A549 (cell line): ENCODE measurements at regions not wholly inside any gene's neighbourhood (a gene's known extent, or its start where the extent isn't known, plus 50 kb on each side); places are given as distances from the start of the nearest gene placed in this dataset.

ENCODE experiments used
- ATAC-seq, 2 experiments: fragments of 200-7000 bp in 1 of 2; fragments of >200 bp in 1 of 2; cut with Nextera tagmentation in 1 of 2; cut with Tn5 transposase in 1 of 2; 3 replicates each; pipeline versions ENCODE4 v1.8.0 to v1.9.1; 2018 to 2020; ENCODE audit warnings: mild to moderate bottlenecking in 1 of 2, moderate library complexity in 1 of 2
- CTCF ChIA-PET: fragments of 300-600 bp; sonication (Branson Sonifier 250); formaldehyde crosslinking; extraction: SDS; loops from one replicate; lab custom pipeline; 2021; ENCODE audit warnings: antibody characterized with exemption, inconsistent platforms; lab: Yijun Ruan, JAX
- POLR2A ChIA-PET: fragments of 350-600 bp; formaldehyde crosslinking; extraction: SDS; loops from one replicate; lab custom pipeline; 2021; ENCODE audit warnings: antibody characterized with exemption, inconsistent platforms; lab: Yijun Ruan, JAX
- DNase-seq, 2 experiments: peaks; one replicate each; pipeline versions ENCODE4 v3.0.0 to v3.0.0-alpha.2; 2011 to 2016; ENCODE audit warnings: low read depth in 1 of 2, low spot score in 1 of 2
- FAIRE-seq: peaks from 2 replicates; lab custom pipeline; 2011; peaks lifted over from hg19 to GRCh38; lab: Jason Lieb, UNC
- H3K27ac ChIP-seq, 2 experiments: fragments of >200 bp; sonication (Bioruptor Twin); formaldehyde crosslinking; 3 replicates each; pipeline ENCODE4 v1.5.1; 2016 to 2017
- H3K4me1 ChIP-seq: fragments of >200 bp; sonication (Bioruptor Twin); formaldehyde crosslinking; 3 replicates; pipeline ENCODE4 v1.6.1; 2016
- H3K4me2 ChIP-seq: fragments of >200 bp; sonication (Bioruptor Twin); formaldehyde crosslinking; 3 replicates; pipeline ENCODE4 v1.6.1; 2016
- H3K4me3 ChIP-seq: fragments of >200 bp; sonication (Bioruptor Twin); formaldehyde crosslinking; 3 replicates; pipeline ENCODE4 v1.5.1; 2016
- H3K9me3 ChIP-seq: fragments of >200 bp; sonication (Bioruptor Twin); formaldehyde crosslinking; 3 replicates; pipeline ENCODE4 v1.6.1; 2016
- CBX8 ChIP-seq: fragments of 200-600 bp; sonication (generic); IDR thresholded peaks from 2 replicates; pipeline ENCODE4 v1.6.1; 2016
- EHMT2 ChIP-seq: fragments of 200-600 bp; sonication (generic); IDR thresholded peaks from 2 replicates; pipeline ENCODE4 v1.6.1; 2016; ENCODE audit warnings: antibody characterized with exemption, low read depth, mild to moderate bottlenecking, moderate library complexity
- ESRRA ChIP-seq: fragments of 150-350 bp; IDR thresholded peaks from 2 replicates; pipeline ENCODE4 v1.6.1; 2014; ENCODE audit warnings: mild to moderate bottlenecking, low read length, borderline replicate concordance
- FOSL2 ChIP-seq, 2 experiments: fragments of 450-650 bp in 1 of 2; fragments of >200 bp in 1 of 2; sonication (Bioruptor Twin) in 1 of 2; formaldehyde crosslinking; IDR thresholded peaks; 2 replicates each; pipeline versions ENCODE4 v1.5.0 to v1.6.1; 2016 to 2020; ENCODE audit warnings: mild to moderate bottlenecking in 1 of 2, moderate library complexity in 1 of 2
- HOXB5 ChIP-seq: fragments of 250-450 bp; sonication (Bioruptor Pico); IDR thresholded peaks from 2 replicates; pipeline ENCODE4 v1.5.0; 2020; ENCODE audit warnings: mild to moderate bottlenecking, moderate library complexity
- JUNB ChIP-seq: fragments of >200 bp; sonication (Bioruptor Twin); formaldehyde crosslinking; IDR thresholded peaks from 2 replicates; pipeline ENCODE4 v1.6.1; 2016
- MAFK ChIP-seq: fragments of 450-650 bp; IDR thresholded peaks from 2 replicates; pipeline ENCODE4 v1.6.1; 2014; ENCODE audit not compliant: partially characterized antibody
- MYC ChIP-seq: IDR thresholded peaks from 2 replicates; pipeline ENCODE4 v1.6.1; 2012; ENCODE audit warnings: mild to moderate bottlenecking, inconsistent platforms, low read length, improper control_type of control experiment, borderline replicate concordance
- NPAS2 ChIP-seq: fragments of 250-450 bp; sonication (Bioruptor Pico); IDR thresholded peaks from 2 replicates; pipeline ENCODE4 v1.8.0; 2022; ENCODE audit warnings: mild to moderate bottlenecking, moderate library complexity, borderline replicate concordance
- RCOR1 ChIP-seq: fragments of 150-350 bp; IDR thresholded peaks from 2 replicates; pipeline ENCODE4 v1.6.1; 2014; ENCODE audit warnings: antibody characterized with exemption, low read length, low read depth
- TFCP2L1 ChIP-seq: fragments of 250-450 bp; sonication (Bioruptor Pico); IDR thresholded peaks from 2 replicates; pipeline ENCODE4 v1.5.0; 2021; ENCODE audit warnings: mild to moderate bottlenecking
- ZFP36 ChIP-seq: fragments of 450-650 bp; IDR thresholded peaks from 2 replicates; pipeline ENCODE4 v1.6.1; 2014; ENCODE audit warnings: borderline replicate concordance; ENCODE audit not compliant: partially characterized antibody
- ZSCAN20 ChIP-seq: fragments of 250-450 bp; sonication (Bioruptor Pico); IDR thresholded peaks from 2 replicates; pipeline ENCODE4 v1.8.0; 2022; ENCODE audit warnings: mild to moderate bottlenecking, moderate library complexity
- WGBS: methylation state at CpG from one replicate; pipeline ENCODE4 v1.1.6; 2017; ENCODE audit errors: missing lambda C conversion rate; 5-methylcytosine and 5-hydroxymethylcytosine counted together
- TF ChIP-seq, protein P1 (sequence below): fragments of 250-450 bp; sonication (Bioruptor Pico); IDR thresholded peaks from 2 replicates; pipeline ENCODE4 v1.5.0; 2020; ENCODE audit warnings: low read depth, mild to moderate bottlenecking, moderate library complexity
- TF ChIP-seq, protein P2 (sequence below): fragments of 450-650 bp; IDR thresholded peaks from 2 replicates; pipeline ENCODE4 v1.6.1; 2014; ENCODE audit warnings: antibody characterized with exemption
- TF ChIP-seq, protein P3 (sequence below): fragments of 250-450 bp; sonication (Bioruptor Pico); IDR thresholded peaks from 2 replicates; pipeline ENCODE4 v1.5.0; 2021; ENCODE audit warnings: mild to moderate bottlenecking, moderate library complexity, borderline replicate concordance

DNA sequence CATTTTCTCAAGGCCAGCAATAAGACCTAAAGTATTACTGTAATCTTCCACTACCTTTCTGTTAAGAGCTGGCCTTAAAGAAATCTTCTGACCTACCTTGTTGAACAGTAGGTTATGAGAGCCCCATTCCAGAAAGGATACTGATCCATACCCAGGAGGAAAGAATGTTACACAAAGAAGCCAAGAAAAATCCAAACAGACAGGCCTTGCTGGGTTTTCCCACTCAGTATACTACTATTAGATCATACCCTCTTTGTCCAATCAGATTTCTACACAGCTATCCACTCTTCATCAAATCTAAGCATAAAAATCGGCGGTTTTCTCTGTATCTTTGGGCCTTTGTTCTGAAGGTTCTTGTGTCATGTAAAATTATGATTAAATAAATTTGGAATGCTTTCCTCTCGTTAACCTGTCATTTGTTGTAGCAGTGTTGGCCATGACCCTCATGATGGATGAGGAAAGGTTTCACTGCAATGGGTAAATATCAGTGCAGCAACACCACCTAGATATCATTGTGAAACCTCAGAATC lies 292.3 kb downstream of the ANKRD50 start:
- Histone ChIP-seq H3K27ac (no peak overlapping the region), H3K9me3 (no peaks in the 10 kb centered on the region), H3K4me3 (no peak overlapping the region), H3K4me2 (no peak overlapping the region)
- DNase-seq, result no peak
- no peak for FAIRE-seq
- WGBS, result 85% methylated on average over 3 of the region's 3 CpGs
- CTCF ChIA-PET, result no interaction called here
- no peak for ATAC-seq
- TF ChIP-seq EHMT2 (no peak), TFCP2L1 (no peak), HOXB5 (no peak), ZSCAN20 (no peak), ESRRA (no peak), JUNB (no peak), MYC (no peak), ZFP36 (no peak), NPAS2 (no peak), RCOR1 (no peak)
- TF ChIP-seq, protein P1, sequence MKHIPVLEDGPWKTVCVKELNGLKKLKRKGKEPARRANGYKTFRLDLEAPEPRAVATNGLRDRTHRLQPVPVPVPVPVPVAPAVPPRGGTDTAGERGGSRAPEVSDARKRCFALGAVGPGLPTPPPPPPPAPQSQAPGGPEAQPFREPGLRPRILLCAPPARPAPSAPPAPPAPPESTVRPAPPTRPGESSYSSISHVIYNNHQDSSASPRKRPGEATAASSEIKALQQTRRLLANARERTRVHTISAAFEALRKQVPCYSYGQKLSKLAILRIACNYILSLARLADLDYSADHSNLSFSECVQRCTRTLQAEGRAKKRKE (CRISPR knock-in tag), result no peak
- TF ChIP-seq, all 56 proteins: peak for 0
- H3K4me1 ChIP-seq, result peaks cover 7% of the 10 kb centered on the region; the same call in 1 of the 3 replicates
- POLR2A ChIA-PET, result no interaction called here

DNA sequence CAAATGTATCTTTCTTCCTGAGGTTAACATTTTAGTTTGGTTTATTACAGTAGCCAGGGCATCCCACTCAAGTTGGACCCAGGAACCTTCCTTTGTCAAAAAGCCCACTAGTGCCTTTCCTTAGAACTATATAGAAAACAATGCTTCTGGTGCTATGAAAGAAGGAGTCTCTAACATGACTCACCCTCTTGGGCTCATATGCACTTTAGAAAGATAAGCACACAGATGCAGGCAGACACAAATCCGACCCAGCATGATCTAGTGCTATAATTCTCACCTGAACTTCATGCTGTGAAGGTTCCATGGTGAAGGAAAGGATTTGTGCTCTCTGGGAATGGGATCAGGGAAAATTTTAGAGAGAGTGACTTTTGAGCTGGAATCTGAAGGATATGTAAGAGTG lies 289.4 kb downstream of the ANKRD50 start:
- 0 out of 6 replicates have a peak, but pooled peaks of 1 of the 2 experiments have one; percentile 35 for ATAC-seq
- CTCF ChIA-PET, result no interaction called here

DNA sequence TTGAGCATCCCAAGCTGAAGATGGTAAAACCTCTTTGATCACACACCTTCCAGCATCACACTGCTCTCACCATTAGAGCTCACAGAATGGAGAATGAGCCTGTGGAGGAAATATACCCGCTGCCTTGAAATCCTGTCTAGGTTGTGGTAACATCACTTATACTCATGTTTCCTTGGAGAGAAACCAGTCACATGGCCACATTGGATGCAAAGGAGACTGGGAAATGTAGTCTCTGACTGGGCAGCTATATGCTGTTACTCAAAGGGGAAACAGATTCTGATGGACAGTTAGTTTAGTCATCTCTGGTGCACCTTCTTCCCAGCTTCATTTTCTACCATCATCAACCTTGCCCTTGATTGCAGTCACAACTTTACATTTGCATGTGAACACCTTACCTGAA lies 286.3 kb downstream of the ANKRD50 start:
- H3K4me3 ChIP-seq, result no peak overlapping the region
- H3K4me2 ChIP-seq, result no peak overlapping the region
- DNase-seq, result no peak
- peaks cover 51% of the 10 kb centered on the region for H3K4me1 ChIP-seq
- no peak for TF ChIP-seq ESRRA
- TF ChIP-seq, protein P2, sequence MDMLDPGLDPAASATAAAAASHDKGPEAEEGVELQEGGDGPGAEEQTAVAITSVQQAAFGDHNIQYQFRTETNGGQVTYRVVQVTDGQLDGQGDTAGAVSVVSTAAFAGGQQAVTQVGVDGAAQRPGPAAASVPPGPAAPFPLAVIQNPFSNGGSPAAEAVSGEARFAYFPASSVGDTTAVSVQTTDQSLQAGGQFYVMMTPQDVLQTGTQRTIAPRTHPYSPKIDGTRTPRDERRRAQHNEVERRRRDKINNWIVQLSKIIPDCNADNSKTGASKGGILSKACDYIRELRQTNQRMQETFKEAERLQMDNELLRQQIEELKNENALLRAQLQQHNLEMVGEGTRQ, result 0 out of 2 replicates have a peak, but pooled peaks have one; percentile 31
- TF ChIP-seq, all 56 proteins: peak for 1
- ATAC-seq (no peak), FAIRE-seq (no peak)
- Histone ChIP-seq H3K27ac (no peak overlapping the region; a peak in 1 of 6 replicates), H3K9me3 (no peaks in the 10 kb centered on the region)
- WGBS, result 0% methylated on average over 1 of the region's 1 CpG
- ChIA-PET CTCF (interaction anchor here (1.5 kb wide), 1 partner anchor 857 kb away, joined by 4 read pairs; no protein-coding TSS in a partner anchor), POLR2A (no interaction called here)

More for the DNA sequence above, 289.4 kb downstream of the ANKRD50 start:
- no peak overlapping the region for H3K4me2 ChIP-seq
- 15% methylated on average over 1 of the region's 1 CpG for WGBS
- peaks cover 23% of the 10 kb centered on the region for H3K4me1 ChIP-seq
- TF ChIP-seq RCOR1, result no peak
- TF ChIP-seq MAFK, result no peak
- no peak for TF ChIP-seq CBX8
- TF ChIP-seq FOSL2 (IDR thresholded peaks at IDR 0.05), result no peak
- TF ChIP-seq FOSL2 (CRISPR knock-in tag; IDR thresholded peaks at IDR 0.05), result peak; percentile 17; the same call in 1 of the 2 replicates
- TF ChIP-seq, protein P3, sequence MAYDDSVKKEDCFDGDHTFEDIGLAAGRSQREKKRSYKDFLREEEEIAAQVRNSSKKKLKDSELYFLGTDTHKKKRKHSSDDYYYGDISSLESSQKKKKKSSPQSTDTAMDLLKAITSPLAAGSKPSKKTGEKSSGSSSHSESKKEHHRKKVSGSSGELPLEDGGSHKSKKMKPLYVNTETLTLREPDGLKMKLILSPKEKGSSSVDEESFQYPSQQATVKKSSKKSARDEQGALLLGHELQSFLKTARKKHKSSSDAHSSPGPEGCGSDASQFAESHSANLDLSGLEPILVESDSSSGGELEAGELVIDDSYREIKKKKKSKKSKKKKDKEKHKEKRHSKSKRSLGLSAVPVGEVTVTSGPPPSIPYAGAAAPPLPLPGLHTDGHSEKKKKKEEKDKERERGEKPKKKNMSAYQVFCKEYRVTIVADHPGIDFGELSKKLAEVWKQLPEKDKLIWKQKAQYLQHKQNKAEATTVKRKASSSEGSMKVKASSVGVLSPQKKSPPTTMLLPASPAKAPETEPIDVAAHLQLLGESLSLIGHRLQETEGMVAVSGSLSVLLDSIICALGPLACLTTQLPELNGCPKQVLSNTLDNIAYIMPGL (CRISPR knock-in tag), result no peak
- TF ChIP-seq, protein P2, result no peak
- no peak for TF ChIP-seq NPAS2
- DNase-seq, result no peak
- no peak overlapping the region for H3K4me3 ChIP-seq
- no peaks in the 10 kb centered on the region for H3K9me3 ChIP-seq
- 0 out of 6 replicates have a peak overlapping the region, but pooled peaks of 1 of the 2 experiments have one; percentile 28 for H3K27ac ChIP-seq
- FAIRE-seq, result no peak
- POLR2A ChIA-PET, result no interaction called here
